ENCODE measurements at regions not wholly inside any gene's neighbourhood (a gene's known extent, or its start where the extent isn't known, plus 50 kb on each side); places are given as distances from the start of the nearest gene placed in this dataset.
"Not testable (repeated sequence)": the region's sequence is repeated elsewhere in the genome, so short reads cannot be mapped to it uniquely, and the experiment has no call there.

- Histone ChIP-seq H3K36me3 (no peaks in the 10 kb centered on the region), H3K4me3 (no peak overlapping the region), H3K27ac (no peak overlapping the region), H3K9me3 (no peaks in the 10 kb centered on the region), H3K27me3 (no peaks in the 10 kb centered on the region), H3K4me1 (no peaks in the 10 kb centered on the region)
- no peak for TF ChIP-seq POLR2A (IDR thresholded peaks at IDR 0.05)
- TF ChIP-seq, protein P1, sequence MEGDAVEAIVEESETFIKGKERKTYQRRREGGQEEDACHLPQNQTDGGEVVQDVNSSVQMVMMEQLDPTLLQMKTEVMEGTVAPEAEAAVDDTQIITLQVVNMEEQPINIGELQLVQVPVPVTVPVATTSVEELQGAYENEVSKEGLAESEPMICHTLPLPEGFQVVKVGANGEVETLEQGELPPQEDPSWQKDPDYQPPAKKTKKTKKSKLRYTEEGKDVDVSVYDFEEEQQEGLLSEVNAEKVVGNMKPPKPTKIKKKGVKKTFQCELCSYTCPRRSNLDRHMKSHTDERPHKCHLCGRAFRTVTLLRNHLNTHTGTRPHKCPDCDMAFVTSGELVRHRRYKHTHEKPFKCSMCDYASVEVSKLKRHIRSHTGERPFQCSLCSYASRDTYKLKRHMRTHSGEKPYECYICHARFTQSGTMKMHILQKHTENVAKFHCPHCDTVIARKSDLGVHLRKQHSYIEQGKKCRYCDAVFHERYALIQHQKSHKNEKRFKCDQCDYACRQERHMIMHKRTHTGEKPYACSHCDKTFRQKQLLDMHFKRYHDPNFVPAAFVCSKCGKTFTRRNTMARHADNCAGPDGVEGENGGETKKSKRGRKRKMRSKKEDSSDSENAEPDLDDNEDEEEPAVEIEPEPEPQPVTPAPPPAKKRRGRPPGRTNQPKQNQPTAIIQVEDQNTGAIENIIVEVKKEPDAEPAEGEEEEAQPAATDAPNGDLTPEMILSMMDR (IDR thresholded peaks at IDR 0.05): no peak
- no peak for DNase-seq
Observed at GRCh38 chrX:74063426-74064155, 211.1 kb upstream of the XIST start.

DNA sequence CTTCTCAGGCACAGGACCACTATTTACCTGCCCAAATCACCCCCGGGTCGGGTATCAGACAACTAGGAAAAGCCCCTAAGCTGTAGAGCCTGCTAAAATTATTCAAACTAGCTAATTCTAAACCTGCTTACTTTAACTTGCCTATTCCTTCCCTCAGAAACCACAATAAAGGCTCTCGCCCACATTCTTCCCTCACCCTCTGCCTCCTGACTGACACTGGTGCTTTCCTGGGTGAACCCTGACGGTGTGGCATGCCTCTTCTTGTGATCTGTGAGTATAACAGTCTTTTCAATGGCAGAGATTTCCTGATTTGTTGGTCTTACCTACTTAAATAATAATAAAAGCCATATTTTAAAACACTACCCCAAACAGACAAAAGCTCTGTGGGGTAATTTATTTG lies 209.4 kb upstream of the XIST start:
- H3K27me3 ChIP-seq: no peaks in the 10 kb centered on the region
- H3K4me1 ChIP-seq: no peaks in the 10 kb centered on the region
- H3K4me3 ChIP-seq: no peak overlapping the region
- no peaks in the 10 kb centered on the region for H3K36me3 ChIP-seq
- TF ChIP-seq, protein P1 (IDR thresholded peaks at IDR 0.05): no peak
- no peak for TF ChIP-seq POLR2A (IDR thresholded peaks at IDR 0.05)
- H3K9me3 ChIP-seq: no peaks in the 10 kb centered on the region
- DNase-seq: no peak
- no peak overlapping the region for H3K27ac ChIP-seq

- no peak overlapping the region for H3K4me3 ChIP-seq
- no peaks in the 10 kb centered on the region for H3K27me3 ChIP-seq
- TF ChIP-seq POLR2A (IDR thresholded peaks at IDR 0.05): no peak
- TF ChIP-seq, protein P1 (IDR thresholded peaks at IDR 0.05): no peak
- no peaks in the 10 kb centered on the region for H3K36me3 ChIP-seq
- no peaks in the 10 kb centered on the region for H3K9me3 ChIP-seq
- H3K4me1 ChIP-seq: no peaks in the 10 kb centered on the region
- H3K27ac ChIP-seq: no peak overlapping the region
- DNase-seq: no peak
Observed at GRCh38 chrX:74049126-74049525, 196.6 kb upstream of the XIST start.

- not testable (repeated sequence) for H3K27ac ChIP-seq, H3K4me1 ChIP-seq, H3K27me3 ChIP-seq, DNase-seq, H3K36me3 ChIP-seq, H3K4me3 ChIP-seq, H3K9me3 ChIP-seq
Observed at GRCh38 chrX:74034066-74034465, 181.6 kb upstream of the XIST start.

- DNase-seq, H3K27ac ChIP-seq, H3K4me1 ChIP-seq, H3K9me3 ChIP-seq, H3K4me3 ChIP-seq, H3K27me3 ChIP-seq, H3K36me3 ChIP-seq: not testable (repeated sequence)
Observed at GRCh38 chrX:74031527-74031926, 179.0 kb upstream of the XIST start.

GRCh38 chrX:74030766-74031165 lies 178.3 kb upstream of the XIST start:
- not testable (repeated sequence) for H3K36me3 ChIP-seq, H3K4me1 ChIP-seq, H3K27ac ChIP-seq, H3K9me3 ChIP-seq, DNase-seq, H3K27me3 ChIP-seq, H3K4me3 ChIP-seq

DNA sequence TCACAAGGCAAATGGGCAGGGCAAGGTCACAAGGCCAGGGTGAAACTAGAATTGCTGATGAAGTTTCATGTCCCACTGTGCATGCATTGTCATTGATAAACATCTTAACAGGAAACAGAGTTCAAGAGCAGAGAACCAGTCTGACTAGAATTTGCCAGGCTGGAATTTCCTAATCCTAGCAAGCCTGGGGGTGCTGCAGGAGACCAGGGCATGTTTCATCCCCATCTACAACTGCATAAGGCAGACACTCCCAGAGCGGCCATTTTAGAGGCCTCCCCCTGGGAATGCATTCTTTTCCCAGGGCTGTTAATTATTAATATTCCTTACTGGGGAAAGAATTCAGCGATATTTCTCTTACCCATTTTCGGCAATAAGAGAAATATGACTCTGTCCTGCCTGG lies 172.6 kb upstream of the XIST start:
- not testable (repeated sequence) for H3K4me1 ChIP-seq, DNase-seq, H3K9me3 ChIP-seq, H3K4me3 ChIP-seq, H3K36me3 ChIP-seq, H3K27me3 ChIP-seq, H3K27ac ChIP-seq

DNA sequence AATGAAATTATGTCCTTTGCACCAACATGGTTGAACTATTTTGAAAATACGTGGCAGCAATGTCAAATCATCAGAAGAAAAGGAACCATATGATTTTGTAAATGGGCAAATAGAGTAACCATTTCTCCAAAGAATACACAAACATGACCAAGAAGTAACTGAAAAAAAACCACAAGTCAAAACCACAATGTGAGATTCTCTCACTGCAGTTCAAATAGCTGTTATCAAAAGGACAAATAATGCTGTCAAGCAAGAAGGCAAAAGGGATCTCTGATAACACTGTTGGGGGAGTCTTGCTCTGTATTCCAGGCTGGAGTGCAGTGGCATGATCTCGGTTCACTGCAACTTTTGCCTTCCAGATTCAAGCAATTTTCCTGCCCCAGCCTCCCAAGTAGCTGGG lies 170.7 kb upstream of the XIST start:
- H3K9me3 ChIP-seq: no peaks in the 10 kb centered on the region
- no peak overlapping the region for H3K27ac ChIP-seq
- H3K4me1 ChIP-seq: no peaks in the 10 kb centered on the region
- TF ChIP-seq POLR2A (IDR thresholded peaks at IDR 0.05): no peak
- TF ChIP-seq, protein P1 (IDR thresholded peaks at IDR 0.05): no peak
- no peaks in the 10 kb centered on the region for H3K36me3 ChIP-seq
- no peak for DNase-seq
- no peak overlapping the region for H3K4me3 ChIP-seq
- H3K27me3 ChIP-seq: no peaks in the 10 kb centered on the region
